SK-N-SH (cell line): ENCODE measurements at regions not wholly inside any gene's neighbourhood (a gene's known extent, or its start where the extent isn't known, plus 50 kb on each side); places are given as distances from the start of the nearest gene placed in this dataset.

Experiments
- CTCF ChIP-seq: fragments of 200-600 bp; sonication (generic); IDR thresholded peaks from 2 replicates; pipeline ENCODE4 v1.6.1; 2017; ENCODE audit warnings: antibody characterized with exemption, mild to moderate bottlenecking, moderate library complexity
- EP300 ChIP-seq, 2 experiments: IDR thresholded peaks; 2 replicates each; pipeline versions ENCODE4 v1.4.0 to v1.6.1; 2012; ENCODE audit warnings: borderline replicate concordance in 1 of 2, low read depth in 1 of 2, low read length in 1 of 2
- FOXM1 ChIP-seq: IDR thresholded peaks from 2 replicates; pipeline ENCODE4 v1.4.0; 2012; ENCODE audit warnings: low read depth, mild to moderate bottlenecking
- TF ChIP-seq, protein P1 (sequence below): IDR thresholded peaks from 2 replicates; pipeline ENCODE4 v1.4.0; 2012; ENCODE audit warnings: low read depth

- no peak for TF ChIP-seq CTCF
- no peak for TF ChIP-seq FOXM1
- TF ChIP-seq EP300 (IDR thresholded peaks at IDR 0.05; ENCODE audit: borderline replicate concordance in 1 of 2, low read depth in 1 of 2, low read length in 1 of 2) = no peak
- TF ChIP-seq, protein P1, sequence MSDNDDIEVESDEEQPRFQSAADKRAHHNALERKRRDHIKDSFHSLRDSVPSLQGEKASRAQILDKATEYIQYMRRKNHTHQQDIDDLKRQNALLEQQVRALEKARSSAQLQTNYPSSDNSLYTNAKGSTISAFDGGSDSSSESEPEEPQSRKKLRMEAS = no peak
Observed at GRCh38 chr2:58812771-58813344, 571.7 kb upstream of the FANCL start.
